HG02840 (cell line): ENCODE measurements at regions not wholly inside any gene's neighbourhood (a gene's known extent, or its start where the extent isn't known, plus 50 kb on each side); places are given as distances from the start of the nearest gene placed in this dataset.

ENCODE experiments used
- ATAC-seq: cut with Tn5 transposase; IDR thresholded peaks from one replicate; pipeline ENCODE4 v1.9.1; 2021; ENCODE audit warnings: mild to moderate bottlenecking, moderate library complexity, moderate number of reproducible peaks; ENCODE audit not compliant: unreplicated experiment, low FRiP score

DNA sequence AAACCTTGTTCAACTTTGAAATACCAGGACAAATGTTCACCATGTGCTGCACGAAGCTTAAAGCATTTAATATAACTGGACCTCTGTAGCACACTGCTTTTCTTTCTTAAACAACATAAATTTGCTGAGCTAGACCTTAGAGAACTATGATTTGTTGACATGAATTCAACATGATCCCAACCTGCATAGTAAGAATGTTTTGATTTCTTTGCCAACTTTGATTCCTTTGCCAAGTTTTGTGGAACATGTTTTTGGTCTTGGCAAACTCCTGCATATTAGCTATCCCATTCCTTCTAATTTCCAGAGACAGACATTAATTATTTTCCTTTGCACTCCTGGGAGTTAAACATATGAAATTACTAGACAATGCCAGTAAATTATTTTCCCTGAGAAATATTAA is 197.2 kb upstream of the RBMS3 start:
- no peak for ATAC-seq

DNA sequence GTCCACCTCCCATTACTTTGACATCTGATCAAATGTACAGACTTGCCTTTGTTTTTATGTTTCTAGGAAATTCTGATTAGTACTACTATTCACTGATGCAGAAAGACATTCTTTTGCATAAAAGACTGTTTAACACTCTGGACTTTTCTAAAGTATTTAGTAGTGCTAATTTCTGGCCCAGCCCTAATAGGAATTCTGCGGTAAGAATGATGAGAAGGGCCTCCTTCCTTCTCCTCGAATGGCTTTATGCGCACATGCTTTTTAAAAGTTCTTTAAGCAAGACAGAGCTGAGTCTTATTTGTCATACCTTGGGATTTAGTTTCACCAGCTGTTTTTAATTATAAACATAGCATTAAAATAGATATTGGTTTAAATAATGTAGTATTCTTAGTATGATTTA is 192.3 kb upstream of the RBMS3 start:
- ATAC-seq = no peak

DNA sequence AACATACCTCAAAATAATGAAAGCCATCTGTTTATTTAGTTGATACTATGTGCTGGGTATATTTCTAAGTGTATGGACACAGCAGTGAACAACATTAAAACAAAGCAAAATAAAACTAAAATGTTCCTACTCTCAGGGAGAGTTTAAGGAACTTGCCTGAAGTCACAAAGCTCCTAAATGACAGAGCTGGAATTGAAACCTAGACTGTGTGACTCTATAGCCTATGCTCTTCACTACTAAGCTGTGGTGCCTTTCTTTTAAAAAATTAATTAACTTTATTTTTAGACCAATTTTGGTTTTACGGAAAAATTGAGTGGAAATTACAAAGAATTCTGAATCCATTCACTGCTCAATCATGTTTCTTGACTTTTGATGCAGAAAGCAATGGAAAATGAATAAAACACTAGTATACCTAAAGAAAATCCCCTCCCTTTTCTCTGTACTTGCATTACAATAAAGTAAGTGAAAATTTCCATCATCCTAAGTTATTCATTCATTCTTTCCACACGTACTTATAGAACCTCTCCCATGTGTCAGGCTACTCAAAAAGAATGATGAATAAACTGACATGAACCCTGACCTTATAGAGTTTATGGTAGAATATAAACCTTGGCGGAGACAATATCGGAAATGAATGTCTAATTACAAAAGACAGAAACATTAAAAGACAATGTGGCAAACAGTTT is 189.8 kb upstream of the RBMS3 start:
- no peak for ATAC-seq

DNA sequence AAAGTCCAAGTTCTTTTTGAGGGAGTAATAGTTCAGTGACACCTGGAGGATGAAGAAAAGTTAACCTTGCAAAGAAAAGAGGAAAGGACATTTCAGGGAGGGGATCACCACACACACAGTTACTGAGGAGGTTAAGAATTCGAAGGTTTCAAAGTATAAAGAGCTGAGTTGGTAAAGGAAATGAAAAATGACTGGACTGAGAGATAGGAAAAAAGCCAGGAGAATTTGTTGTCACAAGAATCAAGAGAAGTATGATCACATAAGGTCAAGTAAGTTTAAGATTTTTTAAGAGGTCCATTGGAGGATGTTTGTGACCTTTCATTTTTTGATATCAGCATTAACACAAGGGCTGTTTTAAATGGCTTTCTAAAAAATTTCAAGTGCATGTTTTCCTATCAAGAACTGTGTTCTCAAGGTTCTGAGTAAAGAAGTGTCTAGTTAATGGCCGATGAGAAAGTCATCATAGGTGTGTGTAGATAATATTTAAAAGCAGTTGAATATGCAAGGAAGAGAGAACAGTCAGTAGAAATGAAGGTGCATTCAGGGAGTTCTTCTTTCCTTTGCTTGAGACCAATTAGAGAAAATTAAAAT is 189.2 kb upstream of the RBMS3 start:
- no peak for ATAC-seq

DNA sequence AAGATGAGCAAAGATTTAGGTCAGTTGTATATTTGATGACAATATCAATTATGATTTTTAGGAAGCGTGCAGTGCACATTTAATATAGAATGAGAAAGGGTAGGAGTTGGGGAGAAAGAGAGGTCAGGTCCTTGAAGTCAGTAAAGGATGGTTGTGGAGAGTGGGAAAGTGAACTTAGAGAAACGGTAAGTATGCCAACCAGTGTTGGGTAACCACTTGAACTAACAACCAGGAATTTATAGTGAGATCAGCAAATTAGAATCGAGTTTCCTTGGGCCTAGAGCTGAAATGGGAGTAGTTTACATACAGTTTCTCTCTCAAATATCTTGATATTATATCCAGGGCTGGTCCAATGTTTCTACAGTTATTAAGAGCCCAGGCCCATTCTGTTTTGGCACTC is 188.5 kb upstream of the RBMS3 start:
- ATAC-seq = no peak

GRCh38 chr3:29099296-29099695 is 181.6 kb upstream of the RBMS3 start:
- ATAC-seq = no peak

GRCh38 chr3:29099775-29100174 is 181.1 kb upstream of the RBMS3 start:
- no peak for ATAC-seq

DNA sequence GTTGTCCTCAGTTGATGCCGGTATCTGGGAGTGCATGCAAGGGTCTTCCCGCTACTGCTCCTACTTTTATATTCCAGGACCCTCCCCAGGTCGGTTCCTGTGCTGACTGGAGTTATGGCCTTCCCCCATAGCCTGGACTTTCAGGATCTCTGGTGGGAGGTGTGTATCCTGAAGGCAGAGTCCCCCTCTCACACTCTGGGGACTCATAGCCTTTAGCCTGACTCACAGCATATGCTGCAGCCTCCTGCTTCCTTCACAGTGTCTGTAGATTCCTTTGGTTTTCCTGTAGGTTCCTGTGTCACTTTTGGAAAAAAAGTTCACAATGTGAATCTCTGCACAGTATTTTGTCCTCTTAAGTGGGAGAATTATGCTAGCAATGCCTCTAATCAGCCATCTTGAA is 180.6 kb upstream of the RBMS3 start:
- no peak for ATAC-seq

GRCh38 chr3:29128001-29128400 is 152.9 kb upstream of the RBMS3 start:
- no peak for ATAC-seq

GRCh38 chr3:29137601-29138000 is 143.3 kb upstream of the RBMS3 start:
- ATAC-seq = no peak

DNA sequence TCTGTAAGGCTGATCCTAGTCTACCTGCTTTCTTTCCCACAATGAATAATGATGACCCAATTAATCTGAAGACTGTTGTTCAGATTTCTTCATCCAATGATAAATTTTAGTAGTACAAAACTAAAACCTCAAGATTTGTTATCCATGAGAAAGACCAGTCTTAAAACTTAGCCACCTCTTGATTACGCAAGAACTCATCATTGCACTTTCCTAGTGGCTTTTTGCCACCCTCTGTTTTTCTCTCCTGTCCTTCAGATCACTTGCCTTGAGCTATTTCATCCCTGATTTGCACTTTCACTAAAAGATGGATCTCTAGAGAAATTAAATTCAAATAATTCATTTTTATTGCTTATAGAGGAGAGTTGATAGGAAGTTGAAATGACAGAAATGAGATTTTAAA is 142.7 kb upstream of the RBMS3 start:
- ATAC-seq = no peak

- no peak for ATAC-seq
Observed at GRCh38 chr3:29140666-29141065, 140.2 kb upstream of the RBMS3 start.

- no peak for ATAC-seq
Observed at GRCh38 chr3:29141197-29141917, 139.5 kb upstream of the RBMS3 start.

GRCh38 chr3:29141918-29142275 is 139.0 kb upstream of the RBMS3 start:
- no peak for ATAC-seq

DNA sequence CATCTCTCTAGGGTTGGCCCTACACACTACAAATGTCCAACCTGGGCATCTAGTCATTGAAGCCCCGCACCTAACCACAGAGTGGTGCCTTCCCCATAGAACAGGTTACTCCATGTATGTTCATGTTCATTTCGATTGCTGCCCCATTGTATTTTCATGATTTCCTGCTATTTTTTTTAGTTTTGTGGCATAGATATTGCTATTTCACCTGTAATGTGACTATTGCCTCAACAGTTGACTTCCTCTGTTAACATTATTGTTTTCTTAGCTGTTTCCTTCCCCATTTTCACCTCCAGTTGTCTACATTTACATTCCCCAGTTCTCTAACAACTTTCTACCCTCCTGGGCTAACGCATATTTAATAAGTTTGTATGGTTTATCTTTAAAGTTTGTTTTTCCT is 137.7 kb upstream of the RBMS3 start:
- ATAC-seq = no peak

DNA sequence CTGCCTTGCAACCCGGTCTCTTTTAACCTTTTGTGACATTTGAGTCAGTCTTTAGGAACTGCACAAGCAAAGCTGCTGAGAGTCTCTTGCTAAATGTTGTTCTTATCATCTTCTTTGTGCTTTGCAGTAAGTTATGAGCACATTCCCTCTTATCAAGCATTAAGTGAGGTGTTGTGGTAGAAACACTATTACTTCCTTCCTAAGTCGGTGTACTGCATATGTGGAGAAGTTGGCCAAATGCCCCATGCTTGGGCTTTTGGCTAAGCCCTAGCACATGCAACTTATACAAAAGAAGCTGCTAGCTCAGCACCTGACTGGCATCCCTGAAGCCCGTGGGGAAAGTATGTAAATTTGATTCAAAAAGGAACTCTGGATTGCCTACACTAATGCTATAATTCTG is 136.5 kb upstream of the RBMS3 start:
- no peak for ATAC-seq

- ATAC-seq = no peak
Observed at GRCh38 chr3:29144807-29145206, 136.1 kb upstream of the RBMS3 start.

DNA sequence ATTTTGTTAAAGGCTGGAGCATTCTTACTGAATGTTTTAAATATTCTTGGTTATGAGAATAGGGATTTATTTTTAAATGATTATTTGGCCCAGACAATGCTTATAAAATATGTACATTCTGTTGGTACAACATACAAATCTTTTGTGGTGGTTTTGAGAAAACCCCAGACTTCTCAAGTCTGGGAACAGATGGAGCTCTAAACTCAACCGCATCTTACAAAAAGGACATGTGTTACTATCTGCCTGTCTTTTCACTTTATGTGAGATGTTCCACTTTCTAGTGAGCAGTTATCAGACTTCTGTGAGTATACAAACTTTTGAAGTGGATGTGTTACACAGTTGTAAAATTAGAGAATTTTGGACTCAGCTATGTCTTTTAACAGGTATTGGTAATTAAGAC is 135.5 kb upstream of the RBMS3 start:
- ATAC-seq = no peak

DNA sequence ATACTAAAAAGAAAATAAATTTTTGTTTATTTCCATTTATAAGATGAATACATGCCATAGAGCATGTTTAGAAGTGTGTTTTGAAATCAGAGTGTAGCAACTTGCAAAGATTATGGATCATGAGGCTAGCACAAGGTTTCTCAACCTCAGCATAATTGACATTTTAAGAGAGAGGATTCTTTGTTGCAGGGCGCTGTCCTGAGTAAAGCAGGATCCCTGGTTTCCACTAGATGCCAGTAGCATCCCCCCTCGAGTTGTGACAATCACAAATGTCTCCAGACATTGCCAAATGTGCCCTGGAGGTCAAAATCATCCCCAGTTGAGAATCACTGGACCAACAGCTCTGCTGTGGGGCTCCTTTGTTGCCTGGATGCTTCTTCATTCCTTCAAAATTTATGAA is 128.5 kb upstream of the RBMS3 start:
- ATAC-seq = no peak

- ATAC-seq = no peak
Observed at GRCh38 chr3:29153811-29154210, 127.1 kb upstream of the RBMS3 start.

- no peak for ATAC-seq
Observed at GRCh38 chr3:29156086-29156715, 124.7 kb upstream of the RBMS3 start.

DNA sequence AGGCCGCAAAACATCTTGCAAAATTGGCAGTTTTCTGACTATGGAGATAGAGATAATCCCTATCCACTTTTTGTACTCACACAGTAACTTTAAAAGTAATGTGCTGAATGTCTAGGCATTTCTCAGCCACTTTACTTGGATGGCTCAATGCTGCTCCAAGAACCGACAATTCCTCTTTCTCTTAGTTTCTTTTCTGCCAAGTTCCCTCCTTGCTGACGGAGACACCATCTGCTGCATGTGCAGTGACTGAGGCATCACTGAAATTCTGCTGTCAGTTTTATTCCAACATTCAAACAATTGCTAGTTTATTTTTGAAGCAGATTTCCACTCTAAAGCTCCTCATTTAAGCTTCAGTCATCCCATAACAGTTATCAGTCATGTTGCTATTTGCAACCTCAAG is 116.0 kb upstream of the RBMS3 start:
- ATAC-seq = no peak
